Left ventricle myocardium superior (tissue), 1 donor: ENCODE measurements at regions not wholly inside any gene's neighbourhood (a gene's known extent, or its start where the extent isn't known, plus 50 kb on each side); places are given as distances from the start of the nearest gene placed in this dataset.
"Not testable (repeated sequence)": the region's sequence is repeated elsewhere in the genome, so short reads cannot be mapped to it uniquely, and the experiment has no call there.

Experiments used
- ATAC-seq: fragments of 200-7000 bp; cut with Tn5 transposase; one replicate; pipeline ENCODE4 v1.9.1; 2020; ENCODE audit warnings: mild to moderate bottlenecking, moderate library complexity
- DNase-seq: peaks from one replicate; pipeline ENCODE4 v3.0.0-alpha.2; 2020
- intact Hi-C: fragments of 100-400 bp; cut with micrococcal nuclease; formaldehyde crosslinking; loops from one replicate; pipeline ENCODE4 v1.11.0; 2022
- donor health status: DM: no; HTN: yes; CAD: no; lungs with severe emphysema.

- no peak for DNase-seq
- intact Hi-C loops: no loop called here
- ATAC-seq: no peak
Observed at GRCh38 chr18:41899535-41899934, 55.5 kb upstream of the PIK3C3 start.

GRCh38 chr18:41893432-41893831 lies 61.6 kb upstream of the PIK3C3 start:
- DNase-seq: no peak
- ATAC-seq: no peak
- intact Hi-C loops: no loop called here

- intact Hi-C loops: no loop called here
- no peak for ATAC-seq
- no peak for DNase-seq
Observed at GRCh38 chr18:41887100-41887499, 67.9 kb upstream of the PIK3C3 start.

GRCh38 chr18:41886126-41886807 lies 68.8 kb upstream of the PIK3C3 start:
- ATAC-seq (no peak), DNase-seq (no peak)
- intact Hi-C loops: no loop called here

GRCh38 chr18:41881285-41881684 lies 73.7 kb upstream of the PIK3C3 start:
- no peak for ATAC-seq
- intact Hi-C loops: no loop called here

GRCh38 chr18:41879256-41879655 lies 75.8 kb upstream of the PIK3C3 start:
- intact Hi-C loops: no loop called here
- DNase-seq (no peak), ATAC-seq (no peak)

More at GRCh38 chr18:41881285-41881684, 73.7 kb upstream of the PIK3C3 start:
- DNase-seq: no peak

- ATAC-seq (no peak), DNase-seq (no peak)
- intact Hi-C loops: no loop called here
Observed at GRCh38 chr18:41875094-41875780, 79.8 kb upstream of the PIK3C3 start.

- ATAC-seq (no peak), DNase-seq (no peak)
- intact Hi-C loops: no loop called here
Observed at GRCh38 chr18:41873730-41874129, 81.3 kb upstream of the PIK3C3 start.

GRCh38 chr18:41872206-41872605 lies 82.8 kb upstream of the PIK3C3 start:
- no peak for DNase-seq
- no peak for ATAC-seq
- intact Hi-C loops: no loop called here

- ATAC-seq (no peak), DNase-seq (no peak)
- intact Hi-C loops: no loop called here
Observed at GRCh38 chr18:41871229-41872000, 83.6 kb upstream of the PIK3C3 start.

- ATAC-seq: no peak
- no peak for DNase-seq
- intact Hi-C loops: no loop called here
Observed at GRCh38 chr18:41870817-41871216, 84.2 kb upstream of the PIK3C3 start.

- DNase-seq (no peak), ATAC-seq (no peak)
- intact Hi-C loops: no loop called here
Observed at GRCh38 chr18:41870191-41870590, 84.8 kb upstream of the PIK3C3 start.

GRCh38 chr18:41865796-41866195 lies 89.2 kb upstream of the PIK3C3 start:
- intact Hi-C loops, ATAC-seq: not testable (repeated sequence)
- peak; percentile 22 for DNase-seq

- ATAC-seq (no peak), DNase-seq (no peak)
- intact Hi-C loops: no loop called here
Observed at GRCh38 chr18:41864216-41864615, 90.8 kb upstream of the PIK3C3 start.

- DNase-seq (no peak), ATAC-seq (no peak)
- intact Hi-C loops: no loop called here
Observed at GRCh38 chr18:41862921-41863320, 92.1 kb upstream of the PIK3C3 start.

GRCh38 chr18:41860987-41861386 lies 94.0 kb upstream of the PIK3C3 start:
- intact Hi-C loops: no loop called here
- ATAC-seq: no peak
- no peak for DNase-seq

- intact Hi-C loops: no loop called here
- ATAC-seq: no peak
- no peak for DNase-seq
Observed at GRCh38 chr18:41858761-41859555, 96.1 kb upstream of the PIK3C3 start.

- intact Hi-C loops: no loop called here
- no peak for ATAC-seq
- no peak for DNase-seq
Observed at GRCh38 chr18:41853280-41853679, 101.8 kb upstream of the PIK3C3 start.

- DNase-seq: no peak
- intact Hi-C loops: no loop called here
- no peak for ATAC-seq
Observed at GRCh38 chr18:41850781-41851180, 104.3 kb upstream of the PIK3C3 start.

GRCh38 chr18:41849632-41850031 lies 105.4 kb upstream of the PIK3C3 start:
- DNase-seq: no peak
- ATAC-seq: no peak
- intact Hi-C loops: no loop called here
